Adrenal gland (tissue), 5 donors: ENCODE measurements at regions not wholly inside any gene's neighbourhood (a gene's known extent, or its start where the extent isn't known, plus 50 kb on each side); places are given as distances from the start of the nearest gene placed in this dataset.
"Not testable (repeated sequence)": the region's sequence is repeated elsewhere in the genome, so short reads cannot be mapped to it uniquely, and the experiment has no call there.

Experiments
- CTCF ChIP-seq, 6 experiments: fragments of 450-650 bp in 4 of 6; fragments of 200-600 bp in 2 of 6; sonication (generic) in 1 of 6; IDR thresholded peaks; 1 replicate in 5 of 6; 2 replicates in 1 of 6; pipeline versions ENCODE4 v1.5.1 to v1.8.0; 2016 to 2021; ENCODE audit warnings: antibody characterized with exemption in 6 of 6, mild to moderate bottlenecking in 2 of 6, moderate library complexity in 1 of 6
- POLR2A ChIP-seq, 2 donors: fragments of 450-650 bp; IDR thresholded peaks; one replicate each; pipeline ENCODE4 v1.6.1; 2017; ENCODE audit warnings: antibody characterized with exemption in 2 of 2, mild to moderate bottlenecking in 2 of 2, moderate library complexity in 1 of 2
- donor health status: DM: no; HTN: no; CAD: no.

GRCh38 chr1:149284773-149285172 lies 181.4 kb upstream of the NBPF9 start:
- TF ChIP-seq POLR2A, CTCF (IDR thresholded peaks at IDR 0.05): not testable (repeated sequence)
